OCI-LY7 (cell line): ENCODE measurements at regions not wholly inside any gene's neighbourhood (a gene's known extent, or its start where the extent isn't known, plus 50 kb on each side); places are given as distances from the start of the nearest gene placed in this dataset.

Source experiments
- EZH2phosphoT487 ChIP-seq: fragments of 200-600 bp; sonication (generic); IDR thresholded peaks from 2 replicates; pipeline ENCODE4 v1.6.1; 2018; ENCODE audit warnings: low read depth, borderline replicate concordance, mild to moderate bottlenecking, mixed run types, antibody characterized with exemption, low read length, moderate library complexity, mixed read lengths
- TF ChIP-seq, protein P1 (sequence below): fragments of 200-600 bp; sonication (generic); conservative IDR thresholded peaks from 2 replicates; pipeline ENCODE4 v1.5.1; 2014; ENCODE audit warnings: mild to moderate bottlenecking, antibody characterized with exemption, low read length, moderate library complexity, mixed read lengths

GRCh38 chr11:26793487-26793886 is 71.6 kb upstream of the SLC5A12 start:
- TF ChIP-seq, protein P1, sequence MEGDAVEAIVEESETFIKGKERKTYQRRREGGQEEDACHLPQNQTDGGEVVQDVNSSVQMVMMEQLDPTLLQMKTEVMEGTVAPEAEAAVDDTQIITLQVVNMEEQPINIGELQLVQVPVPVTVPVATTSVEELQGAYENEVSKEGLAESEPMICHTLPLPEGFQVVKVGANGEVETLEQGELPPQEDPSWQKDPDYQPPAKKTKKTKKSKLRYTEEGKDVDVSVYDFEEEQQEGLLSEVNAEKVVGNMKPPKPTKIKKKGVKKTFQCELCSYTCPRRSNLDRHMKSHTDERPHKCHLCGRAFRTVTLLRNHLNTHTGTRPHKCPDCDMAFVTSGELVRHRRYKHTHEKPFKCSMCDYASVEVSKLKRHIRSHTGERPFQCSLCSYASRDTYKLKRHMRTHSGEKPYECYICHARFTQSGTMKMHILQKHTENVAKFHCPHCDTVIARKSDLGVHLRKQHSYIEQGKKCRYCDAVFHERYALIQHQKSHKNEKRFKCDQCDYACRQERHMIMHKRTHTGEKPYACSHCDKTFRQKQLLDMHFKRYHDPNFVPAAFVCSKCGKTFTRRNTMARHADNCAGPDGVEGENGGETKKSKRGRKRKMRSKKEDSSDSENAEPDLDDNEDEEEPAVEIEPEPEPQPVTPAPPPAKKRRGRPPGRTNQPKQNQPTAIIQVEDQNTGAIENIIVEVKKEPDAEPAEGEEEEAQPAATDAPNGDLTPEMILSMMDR, result no peak
- TF ChIP-seq EZH2phosphoT487, result no peak
